ENCODE measurements at regions not wholly inside any gene's neighbourhood (a gene's known extent, or its start where the extent isn't known, plus 50 kb on each side); places are given as distances from the start of the nearest gene placed in this dataset.
"Not testable (repeated sequence)": the region's sequence is repeated elsewhere in the genome, so short reads cannot be mapped to it uniquely, and the experiment has no call there.

DNA sequence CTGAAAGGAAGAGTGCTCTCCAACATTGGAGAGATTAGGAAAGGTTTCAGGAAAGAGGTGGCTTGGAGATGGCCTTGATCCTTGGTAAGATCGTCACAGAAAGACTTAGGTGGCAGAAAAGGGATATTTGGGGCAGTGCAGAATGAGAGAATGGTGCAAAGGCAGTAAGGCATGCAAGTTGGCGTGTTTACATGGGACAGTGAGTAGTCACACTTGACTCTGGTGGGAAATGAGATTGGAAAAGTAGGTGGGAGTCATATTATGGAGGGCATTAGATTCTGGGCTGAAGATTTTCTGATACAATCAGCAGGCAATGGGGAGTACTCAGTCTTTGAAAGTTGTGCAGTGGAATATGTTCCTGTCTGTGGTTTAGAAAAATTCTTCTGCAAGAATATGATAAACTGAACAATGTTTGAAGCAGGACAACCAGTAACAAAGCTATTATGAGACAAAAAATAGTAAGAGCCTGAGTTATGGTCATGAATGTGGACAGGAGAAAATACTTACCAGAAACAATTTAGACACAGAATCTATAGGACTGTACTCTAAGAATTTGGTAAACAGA, 76.2 kb upstream of the ANKRD55 start:
- DNase-seq = no peak

DNA sequence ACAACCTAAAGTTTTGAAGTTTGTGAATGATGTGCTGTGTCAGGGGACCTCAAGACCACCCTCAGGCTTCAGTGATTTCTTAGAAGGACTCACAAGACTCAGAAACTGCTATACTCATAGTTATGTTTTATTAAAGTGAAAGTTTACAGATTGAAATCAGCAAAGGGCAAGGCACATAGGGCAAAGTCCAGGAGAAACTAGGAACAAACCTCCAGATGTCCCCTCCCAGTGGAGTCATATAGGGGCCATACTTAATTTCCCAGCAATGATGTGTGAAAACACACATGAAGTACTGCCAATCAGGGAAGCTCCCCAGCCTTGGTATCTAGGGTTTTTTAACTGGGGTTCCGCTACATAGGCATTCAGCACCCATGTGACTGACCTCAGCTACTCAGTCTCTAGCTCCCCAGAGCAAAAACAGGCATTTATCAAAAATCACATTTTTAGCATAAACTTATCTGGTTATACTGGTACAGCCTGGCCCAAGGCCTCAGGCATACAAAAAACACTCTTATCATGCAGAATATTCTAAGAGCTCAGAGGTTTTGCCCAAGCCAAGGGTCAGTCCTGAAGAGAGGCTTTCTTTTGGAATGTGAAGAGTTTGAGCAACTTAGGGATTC, 74.7 kb upstream of the ANKRD55 start:
- DNase-seq = no peak

GRCh38 chr5:56306433-56307150, 73.5 kb upstream of the ANKRD55 start:
- DNase-seq = no peak

DNA sequence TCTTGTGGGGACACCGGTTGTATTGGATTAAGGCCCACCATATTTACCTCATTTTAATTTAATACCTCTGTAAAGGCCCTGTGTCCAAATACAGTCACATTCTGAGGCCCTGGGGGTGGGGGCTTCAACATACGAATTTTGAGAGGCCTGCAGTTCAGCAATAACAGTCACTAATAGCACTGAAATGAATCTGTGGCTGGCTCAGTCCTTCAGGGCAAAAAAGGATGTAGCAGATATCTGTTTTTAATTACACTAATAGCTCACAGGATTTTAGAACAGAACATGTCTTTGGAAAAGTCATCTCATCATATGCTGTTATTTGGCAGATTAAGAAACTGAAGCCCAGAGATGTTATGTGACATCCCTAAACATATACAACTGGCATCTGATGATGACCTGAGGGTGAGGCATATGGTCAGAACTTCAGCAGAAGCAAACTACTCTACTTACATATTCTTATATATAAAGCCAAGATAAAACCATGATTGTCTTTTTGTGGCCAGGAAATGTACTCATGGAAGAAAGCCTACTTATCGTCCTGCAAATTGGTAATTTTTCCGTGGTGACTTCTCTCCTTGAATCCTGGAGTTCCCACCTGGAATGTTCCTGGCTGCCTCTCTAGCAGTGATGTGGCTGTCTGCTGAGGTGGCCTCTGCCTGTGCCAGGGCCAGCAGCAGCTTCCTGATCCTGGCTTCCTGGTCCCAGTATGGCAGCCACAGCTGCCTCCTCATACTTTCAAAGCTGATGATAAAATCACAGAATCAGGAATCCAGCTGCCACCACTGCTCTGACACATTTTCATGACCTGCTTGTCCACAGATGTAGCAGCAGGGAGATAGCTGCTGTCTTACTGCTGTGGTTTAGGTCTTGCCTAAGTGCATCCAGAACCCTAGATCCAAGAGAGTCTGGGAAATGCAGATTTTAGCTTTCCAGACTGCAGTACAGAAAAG, 72.1 kb upstream of the ANKRD55 start:
- DNase-seq = no peak

GRCh38 chr5:56303511-56303910, 70.4 kb upstream of the ANKRD55 start:
- no peak for DNase-seq

GRCh38 chr5:56302027-56302426, 68.9 kb upstream of the ANKRD55 start:
- DNase-seq = no peak

DNA sequence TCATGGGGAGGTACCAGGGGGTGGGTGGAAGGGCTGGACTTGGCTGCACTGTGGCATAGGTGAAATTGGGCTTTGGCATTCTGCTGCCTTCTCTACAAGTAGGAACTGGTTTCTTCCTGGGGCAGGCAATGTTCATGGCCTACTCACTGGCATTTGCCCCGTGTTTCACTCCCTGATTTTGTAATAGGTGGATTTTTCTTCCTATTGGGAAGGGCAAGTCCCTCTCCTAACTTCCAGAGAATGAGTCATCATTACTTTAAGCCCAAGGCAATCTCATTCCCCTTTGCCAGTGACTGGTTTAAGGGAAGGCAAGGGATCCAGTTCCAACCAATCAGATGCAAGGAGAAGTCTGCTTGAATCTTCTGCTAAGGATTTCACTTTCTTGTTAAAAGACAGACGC, 67.9 kb upstream of the ANKRD55 start:
- no peak for DNase-seq

- DNase-seq = no peak
Observed at GRCh38 chr5:56299212-56299611, 66.1 kb upstream of the ANKRD55 start.

DNA sequence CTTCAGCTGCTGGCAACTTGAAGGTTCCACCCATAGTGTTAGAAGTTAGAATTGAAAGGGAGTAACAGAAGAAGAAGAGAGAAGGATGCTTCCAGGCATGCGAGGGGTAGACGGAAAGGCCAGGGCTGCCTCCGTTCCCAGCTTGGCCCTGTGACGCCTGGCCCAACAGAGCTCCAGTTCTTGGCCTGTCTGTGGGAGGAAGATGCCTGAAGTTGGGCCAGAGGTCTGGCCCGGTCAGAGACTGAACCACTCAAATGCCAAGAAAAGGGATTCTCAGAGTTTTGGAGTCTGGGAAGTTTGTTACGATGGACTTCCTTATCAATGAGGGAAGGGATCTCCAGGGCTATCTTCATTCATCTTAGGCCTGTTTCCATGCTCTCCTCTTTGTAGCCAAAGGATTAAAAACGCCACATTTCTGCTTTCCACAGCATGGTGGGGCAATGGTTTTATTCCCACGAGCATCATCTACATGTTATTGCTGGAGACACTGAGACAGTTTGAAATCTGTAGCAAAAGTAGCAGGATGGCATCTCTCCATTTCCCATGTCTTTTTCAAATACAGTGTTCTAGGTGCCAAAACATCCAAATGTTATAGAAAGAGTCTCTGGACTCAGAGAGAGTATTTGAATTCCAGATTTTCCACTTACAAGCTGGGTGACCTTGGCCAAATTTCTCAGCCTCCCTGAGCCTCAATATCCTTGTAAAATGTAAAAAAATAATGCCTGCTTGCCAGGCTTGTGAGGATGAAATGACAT, 65.4 kb upstream of the ANKRD55 start:
- DNase-seq = no peak

DNA sequence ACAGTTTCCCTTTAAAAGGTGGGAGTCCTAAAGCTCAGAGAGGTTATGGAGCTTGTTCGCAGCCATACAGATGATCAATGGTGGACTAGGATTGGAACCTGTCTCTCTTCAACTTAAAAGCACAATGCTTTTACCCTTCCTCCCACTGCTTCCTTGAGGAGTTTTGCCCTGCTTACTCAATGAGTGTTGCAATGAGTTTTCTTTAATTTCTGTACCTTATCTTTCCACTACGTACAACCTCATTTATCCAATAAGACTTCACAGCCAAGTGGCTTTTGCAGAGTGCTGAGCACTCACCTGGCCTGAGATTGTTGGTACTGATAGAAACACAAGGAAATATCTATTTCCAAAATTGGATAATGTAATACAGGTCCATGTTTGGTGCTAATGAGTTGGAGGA, 64.7 kb upstream of the ANKRD55 start:
- DNase-seq = no peak

DNA sequence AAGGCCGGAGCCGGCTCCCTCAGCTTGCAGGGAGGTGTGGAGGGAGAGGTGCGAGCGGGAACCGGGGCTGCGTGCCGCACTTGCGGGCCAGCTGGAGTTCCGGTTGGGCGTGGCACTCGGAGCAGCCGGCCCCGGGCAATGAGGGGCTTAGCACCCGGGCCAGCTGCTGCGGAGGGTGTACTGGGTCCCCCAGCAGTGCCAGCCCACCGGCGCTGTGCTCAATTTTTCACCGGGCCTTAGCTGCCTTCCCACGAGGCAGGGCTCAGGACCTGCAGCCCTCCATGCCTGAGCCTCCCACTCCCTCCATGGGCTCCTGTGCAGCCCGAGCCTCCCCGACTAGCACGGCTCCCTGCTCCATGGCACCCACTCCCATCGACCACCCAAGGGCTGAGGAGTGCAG, 62.2 kb upstream of the ANKRD55 start:
- DNase-seq = not testable (repeated sequence)

DNA sequence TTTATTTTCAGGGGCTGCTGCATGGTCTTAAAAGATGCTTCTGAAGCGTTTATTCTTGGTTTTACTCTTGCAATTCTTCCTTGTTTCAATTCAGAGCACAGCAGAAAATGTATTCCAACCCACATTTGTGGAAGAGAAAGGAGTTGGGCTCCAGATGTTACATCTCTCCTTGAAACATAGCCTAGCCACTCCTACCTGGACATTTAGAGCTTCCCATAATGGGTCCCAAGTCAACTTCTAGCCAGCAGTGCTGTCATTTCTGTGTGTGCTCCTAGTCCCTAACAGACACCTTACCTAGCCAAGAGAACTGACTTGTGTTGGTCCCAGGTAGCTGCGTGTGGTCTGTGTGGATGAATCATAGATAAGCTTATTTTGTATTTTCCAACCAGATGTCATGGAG, 61.2 kb upstream of the ANKRD55 start:
- DNase-seq = no peak

DNA sequence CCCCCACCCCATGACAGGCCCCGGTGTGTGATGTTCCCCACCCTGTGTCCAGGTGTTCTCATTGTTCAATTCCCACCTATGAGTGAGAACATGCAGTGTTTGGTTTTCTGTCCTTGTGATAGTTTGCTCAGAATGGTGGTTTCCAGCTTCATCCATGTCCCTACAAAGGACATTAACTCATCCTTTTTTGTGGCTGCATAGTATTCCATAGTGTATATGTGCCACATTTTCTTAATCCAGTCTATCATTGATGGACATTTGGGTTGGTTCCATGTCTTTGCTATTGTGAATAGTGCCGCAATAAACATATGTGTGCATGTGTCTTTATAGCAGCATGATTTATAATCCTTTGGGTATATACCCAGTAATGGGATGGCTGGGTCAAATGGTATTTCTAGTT, 59.7 kb upstream of the ANKRD55 start:
- not testable (repeated sequence) for DNase-seq

GRCh38 chr5:56291661-56292374, 58.7 kb upstream of the ANKRD55 start:
- no peak for DNase-seq

GRCh38 chr5:56291079-56291643, 58.0 kb upstream of the ANKRD55 start:
- DNase-seq = no peak

DNA sequence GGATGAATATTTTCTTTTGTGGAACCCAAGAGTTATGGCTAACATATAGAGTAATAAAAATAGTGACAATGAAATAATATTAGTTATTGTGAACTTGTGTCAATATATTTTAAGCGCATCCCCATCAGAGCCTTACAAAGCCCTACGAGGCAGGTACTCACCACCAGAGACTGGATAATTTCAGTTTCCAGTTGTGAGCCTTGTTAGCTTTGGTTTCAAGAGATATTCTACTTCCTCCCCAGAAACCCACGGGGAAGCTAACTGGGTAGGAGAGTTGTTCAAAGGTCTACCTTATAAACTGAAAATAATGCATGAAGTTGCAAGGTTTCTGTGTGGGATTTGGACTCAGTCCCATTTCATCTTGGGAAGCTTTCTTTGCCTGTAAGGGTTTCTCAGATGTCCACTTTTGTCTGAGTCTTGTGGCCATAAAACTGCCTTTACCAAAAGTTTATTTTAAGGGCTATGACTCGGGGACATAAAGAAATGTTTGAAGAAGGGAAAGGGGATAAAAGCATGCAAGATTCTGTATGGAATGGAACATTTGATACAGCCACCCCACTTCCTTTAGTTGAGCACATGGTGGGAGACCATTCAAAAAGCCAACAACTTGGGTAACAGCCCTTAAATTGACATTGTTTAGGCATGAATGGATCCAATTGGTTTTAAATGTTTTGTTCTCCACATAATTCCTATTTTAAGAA, 57.4 kb upstream of the ANKRD55 start:
- DNase-seq = no peak

DNA sequence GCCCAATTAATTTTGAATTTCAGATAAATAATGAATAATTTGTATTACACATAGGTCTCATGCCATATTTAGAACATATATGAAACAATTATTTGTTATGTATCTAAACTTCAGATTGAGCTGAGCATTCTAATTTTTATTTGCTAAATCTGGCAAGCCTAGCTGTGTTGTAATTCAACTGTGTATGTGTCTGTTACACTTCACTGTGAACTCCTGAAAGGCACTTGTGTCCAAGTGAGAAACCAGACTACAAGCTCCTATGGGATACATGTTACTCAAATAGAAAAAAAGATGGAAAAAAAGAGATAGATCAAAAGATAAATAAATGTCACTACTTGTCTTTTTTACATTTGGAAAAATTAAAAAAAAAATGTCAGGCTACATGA, 56.5 kb upstream of the ANKRD55 start:
- DNase-seq = no peak

GRCh38 chr5:56288873-56289601, 55.9 kb upstream of the ANKRD55 start:
- no peak for DNase-seq

DNA sequence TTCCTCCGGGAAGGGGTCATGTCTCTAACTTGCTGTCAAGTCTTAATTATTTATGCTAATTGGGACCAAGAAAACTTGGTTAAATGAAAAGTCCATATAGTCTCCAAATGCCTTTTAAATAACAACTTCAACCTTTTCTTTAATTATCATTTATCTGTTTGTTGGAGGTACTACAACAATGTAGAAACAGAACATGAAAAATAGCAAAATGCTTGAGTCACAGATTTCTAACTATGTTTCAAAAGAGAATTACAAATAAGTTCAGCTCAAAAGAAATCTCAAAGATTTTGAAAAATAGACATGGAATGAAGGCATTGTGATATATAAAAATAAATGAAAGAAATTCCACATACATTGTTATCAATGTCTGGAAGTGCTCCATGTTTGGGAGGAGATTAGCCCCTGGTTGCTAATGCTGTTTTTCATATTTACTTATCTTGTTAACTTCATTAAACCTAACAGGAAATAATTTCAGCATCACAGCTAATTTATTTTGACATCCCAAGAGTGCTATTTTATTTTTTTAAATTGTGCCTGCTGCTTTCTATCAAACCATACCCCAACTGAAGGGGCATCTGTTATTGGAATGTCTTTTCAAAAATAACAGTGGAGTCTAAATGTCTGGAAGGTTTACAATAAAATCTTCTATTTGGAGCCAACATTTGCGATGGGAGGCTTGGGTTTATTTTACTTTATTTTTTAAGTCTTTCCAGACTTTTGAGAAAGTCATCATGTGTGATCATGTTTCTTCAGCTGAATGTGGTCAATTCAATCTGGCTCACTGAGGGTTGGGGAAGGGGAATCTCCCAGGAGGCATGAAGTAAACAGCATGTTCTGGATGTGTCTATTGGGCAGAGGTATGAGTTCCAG, 53.1 kb upstream of the ANKRD55 start:
- no peak for DNase-seq
